Hepatocyte (in vitro differentiated cells): ENCODE measurements at regions not wholly inside any gene's neighbourhood (a gene's known extent, or its start where the extent isn't known, plus 50 kb on each side); places are given as distances from the start of the nearest gene placed in this dataset.
"Not testable (repeated sequence)": the region's sequence is repeated elsewhere in the genome, so short reads cannot be mapped to it uniquely, and the experiment has no call there.

Experiments
- DNase-seq: peaks from one replicate; pipeline ENCODE4 v3.0.0-alpha.2; 2016; ENCODE audit warnings: low spot score
- H2AFZ ChIP-seq: fragments of 200-600 bp; sonication (generic); 2 replicates; pipeline ENCODE4 v1.6.0; 2016; ENCODE audit warnings: antibody characterized with exemption, mild to moderate bottlenecking
- H3K27ac ChIP-seq: fragments of 200-600 bp; sonication (generic); 2 replicates; pipeline ENCODE4 v1.5.1; 2016; ENCODE audit warnings: mild to moderate bottlenecking
- H3K27me3 ChIP-seq: fragments of 200-600 bp; sonication (generic); 2 replicates; pipeline ENCODE4 v1.6.1; 2016
- H3K36me3 ChIP-seq: fragments of 200-600 bp; sonication (generic); replicated peaks from 2 replicates; pipeline ENCODE4 v1.5.1; 2016; ENCODE audit warnings: low read depth; ENCODE audit not compliant: insufficient read depth
- H3K4me1 ChIP-seq: fragments of 200-600 bp; sonication (generic); 2 replicates; pipeline ENCODE4 v1.5.1; 2016; ENCODE audit warnings: mild to moderate bottlenecking, moderate library complexity; ENCODE audit not compliant: insufficient read depth
- H3K4me2 ChIP-seq: fragments of 200-600 bp; sonication (generic); 2 replicates; pipeline ENCODE4 v1.6.0; 2016
- H3K4me3 ChIP-seq: fragments of 200-600 bp; sonication (generic); 2 replicates; pipeline ENCODE4 v1.5.1; 2016; ENCODE audit warnings: mild to moderate bottlenecking
- H3K79me2 ChIP-seq: fragments of 200-600 bp; sonication (generic); 2 replicates; pipeline ENCODE4 v1.6.0; 2017; ENCODE audit warnings: mild to moderate bottlenecking
- H3K9me2 ChIP-seq: fragments of 200-600 bp; sonication (generic); replicated peaks from 2 replicates; pipeline ENCODE4 v1.6.0; 2017; ENCODE audit warnings: mild to moderate bottlenecking; ENCODE audit not compliant: insufficient read depth
- H3K9me3 ChIP-seq: fragments of 200-600 bp; sonication (generic); 2 replicates; pipeline ENCODE4 v1.5.1; 2016; ENCODE audit warnings: low read depth, mild to moderate bottlenecking
- H4K20me1 ChIP-seq: fragments of 200-600 bp; sonication (generic); 2 replicates; pipeline ENCODE4 v1.6.0; 2016; ENCODE audit warnings: mild to moderate bottlenecking; ENCODE audit not compliant: insufficient read depth, poor library complexity, severe bottlenecking
- CTCF ChIP-seq: fragments of 200-600 bp; sonication (generic); IDR thresholded peaks from 2 replicates; pipeline ENCODE4 v1.5.1; 2016; ENCODE audit warnings: antibody characterized with exemption, mild to moderate bottlenecking; ENCODE audit not compliant: poor library complexity
- EZH2 ChIP-seq: fragments of 200-600 bp; sonication (generic); IDR thresholded peaks from 2 replicates; pipeline ENCODE4 v1.6.1; 2016; ENCODE audit warnings: antibody characterized with exemption, mild to moderate bottlenecking, borderline replicate concordance
- EZH2phosphoT487 ChIP-seq: fragments of 200-600 bp; sonication (generic); IDR thresholded peaks from one replicate; pipeline ENCODE4 v1.6.1; 2018; ENCODE audit warnings: antibody characterized with exemption, mild to moderate bottlenecking, low read depth, moderate library complexity; ENCODE audit not compliant: unreplicated experiment, severe bottlenecking
- WGBS: methylation state at CpG from one replicate; pipeline ENCODE4 v1.1.6; 2016; ENCODE audit warnings: low lambda C conversion rate; ENCODE audit errors: missing lambda C conversion rate; 5-methylcytosine and 5-hydroxymethylcytosine counted together

- Histone ChIP-seq H2AFZ (no peak overlapping the region), H3K36me3 (no peaks in the 10 kb centered on the region), H3K4me1 (no peaks in the 10 kb centered on the region), H4K20me1 (no peaks in the 10 kb centered on the region), H3K79me2 (no peaks in the 10 kb centered on the region), H3K9me2 (no peaks in the 10 kb centered on the region), H3K4me2 (no peak overlapping the region), H3K9me3 (peaks cover 39% of the 10 kb centered on the region), H3K27ac (no peak overlapping the region), H3K4me3 (no peak overlapping the region), H3K27me3 (no peaks in the 10 kb centered on the region)
- TF ChIP-seq EZH2 = no peak
- TF ChIP-seq CTCF = no peak
- no peak for TF ChIP-seq EZH2phosphoT487
- no peak for DNase-seq
- 81% methylated on average over 18 of the region's 18 CpGs for WGBS
Observed at GRCh38 chr15:20356911-20357480, 184.6 kb downstream of the GOLGA6L6 start.

- no peaks in the 10 kb centered on the region for H3K79me2 ChIP-seq
- no peak for DNase-seq
- H3K4me2 ChIP-seq = no peak overlapping the region
- H3K27me3 ChIP-seq = no peaks in the 10 kb centered on the region
- H2AFZ ChIP-seq = no peak overlapping the region
- no peak overlapping the region for H3K27ac ChIP-seq
- TF ChIP-seq EZH2phosphoT487 (no peak), CTCF (peak; percentile 34)
- no peaks in the 10 kb centered on the region for H4K20me1 ChIP-seq
- H3K9me2 ChIP-seq = no peaks in the 10 kb centered on the region
- no peaks in the 10 kb centered on the region for H3K4me1 ChIP-seq
- peaks cover 34% of the 10 kb centered on the region for H3K9me3 ChIP-seq
- H3K4me3 ChIP-seq = no peak overlapping the region
- WGBS = 78% methylated on average over 17 of the region's 17 CpGs
- H3K36me3 ChIP-seq = no peaks in the 10 kb centered on the region
Observed at GRCh38 chr15:20356444-20356910, 185.1 kb downstream of the GOLGA6L6 start.

- H3K27me3 ChIP-seq = no peaks in the 10 kb centered on the region
Observed at GRCh38 chr15:20355256-20355868, 186.2 kb downstream of the GOLGA6L6 start.

GRCh38 chr15:20354884-20355223, 186.7 kb downstream of the GOLGA6L6 start:
- H3K36me3 ChIP-seq, H3K27ac ChIP-seq, H4K20me1 ChIP-seq, H3K27me3 ChIP-seq, H3K79me2 ChIP-seq, H3K4me3 ChIP-seq, H3K4me2 ChIP-seq, H2AFZ ChIP-seq, H3K9me2 ChIP-seq, H3K4me1 ChIP-seq, DNase-seq: not testable (repeated sequence)
- 56% methylated on average over 5 of the region's 5 CpGs for WGBS
- H3K9me3 ChIP-seq = peaks cover 32% of the 10 kb centered on the region

More at GRCh38 chr15:20355256-20355868, 186.2 kb downstream of the GOLGA6L6 start:
- Histone ChIP-seq H3K4me1 (no peaks in the 10 kb centered on the region), H3K79me2 (no peaks in the 10 kb centered on the region), H3K27ac (no peak overlapping the region), H3K4me3 (no peak overlapping the region), H3K9me3 (peaks cover 31% of the 10 kb centered on the region), H4K20me1 (no peaks in the 10 kb centered on the region), H3K4me2 (no peak overlapping the region), H3K36me3 (no peaks in the 10 kb centered on the region), H2AFZ (no peak overlapping the region), H3K9me2 (no peaks in the 10 kb centered on the region)
- DNase-seq = no peak
- 81% methylated on average over 6 of the region's 6 CpGs for WGBS
- TF ChIP-seq CTCF = no peak
- no peak for TF ChIP-seq EZH2
- no peak for TF ChIP-seq EZH2phosphoT487
